ENCODE measurements at regions not wholly inside any gene's neighbourhood (a gene's known extent, or its start where the extent isn't known, plus 50 kb on each side); places are given as distances from the start of the nearest gene placed in this dataset.

- TF ChIP-seq PPARA (CRISPR knock-in tag; IDR thresholded peaks at IDR 0.05; ENCODE audit: borderline replicate concordance), result no peak
- TF ChIP-seq ZFP3 (CRISPR knock-in tag; IDR thresholded peaks at IDR 0.05), result no peak
- no peak for TF ChIP-seq CREB5 (CRISPR knock-in tag; IDR thresholded peaks at IDR 0.05; ENCODE audit: low read depth)
- TF ChIP-seq SNAI2 (CRISPR knock-in tag; IDR thresholded peaks at IDR 0.05), result no peak
- no peak for TF ChIP-seq ARNTL (CRISPR knock-in tag; IDR thresholded peaks at IDR 0.05; ENCODE audit: borderline replicate concordance, low read depth)
- TF ChIP-seq CSDC2 (CRISPR knock-in tag; IDR thresholded peaks at IDR 0.05), result no peak
- TF ChIP-seq RARB (CRISPR knock-in tag; IDR thresholded peaks at IDR 0.05), result no peak
- TF ChIP-seq POU6F1 (CRISPR knock-in tag; IDR thresholded peaks at IDR 0.05; ENCODE audit: borderline replicate concordance, low read depth), result no peak
- no peak for TF ChIP-seq ZNF70 (CRISPR knock-in tag; IDR thresholded peaks at IDR 0.05)
- no peak for TF ChIP-seq GLIS3 (CRISPR knock-in tag; IDR thresholded peaks at IDR 0.05)
These were observed 204.8 kb downstream of the SMAD2 start for GRCh38 chr18:47725656-47726055.
